ENCODE measurements at regions not wholly inside any gene's neighbourhood (a gene's known extent, or its start where the extent isn't known, plus 50 kb on each side); places are given as distances from the start of the nearest gene placed in this dataset.
A peak's percentile ranks its signal among the peaks of the same experiment; 100 is the strongest.
"Not testable (repeated sequence)": the region's sequence is repeated elsewhere in the genome, so short reads cannot be mapped to it uniquely, and the experiment has no call there.

DNA sequence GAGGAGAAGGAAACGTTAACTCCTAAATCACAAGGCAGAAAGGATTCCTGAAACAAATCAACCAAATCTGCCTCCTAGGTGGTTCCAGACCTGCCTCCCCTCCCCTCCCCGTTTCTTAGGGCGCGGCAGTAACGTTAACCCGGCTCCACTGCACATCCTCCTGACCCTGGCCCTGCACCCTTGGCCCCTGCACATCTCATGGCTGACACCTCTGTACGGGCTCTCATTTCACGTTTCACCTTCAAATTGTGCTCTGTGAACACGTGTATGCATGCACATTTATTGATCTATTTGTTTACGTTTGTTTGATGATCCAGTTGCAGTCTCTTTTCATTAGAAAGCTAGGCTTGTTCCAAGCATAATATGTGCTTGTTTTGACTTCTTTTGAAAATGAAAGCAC is 358.1 kb downstream of the ADGRD1 start:
- no peak for ATAC-seq
- H3K4me2 ChIP-seq (ENCODE audit: insufficient read depth, low read length) = no peak overlapping the region
- H3K27me3 ChIP-seq (ENCODE audit: control insufficient read depth in 2 of 2, insufficient read depth in 2 of 2, low read length in 2 of 2) = peaks cover 8 to 16% of the 10 kb centered on the region in 2 experiments; a peak in 4 of 5 replicates
- H2AFZ ChIP-seq (ENCODE audit: low read depth, low read length) = no peak overlapping the region
- no TSS peak for BruUV-seq (replicated peaks)
- no peak for DNase-seq (ENCODE audit: extremely low read depth in 1 of 4, low spot score in 3 of 4)
- no peak overlapping the region for H3K4me3 ChIP-seq
- no peaks in the 10 kb centered on the region for H3K36me3 ChIP-seq (ENCODE audit: control insufficient read depth, insufficient read depth, low read length)
- FAIRE-seq = no peak
- no peak overlapping the region for H3K9ac ChIP-seq (ENCODE audit: insufficient read depth in 1 of 2, low read depth in 2 of 2, low read length in 2 of 2)
- no peaks in the 10 kb centered on the region for H4K20me1 ChIP-seq (replicated peaks; ENCODE audit: control insufficient read depth, insufficient read depth, low read length)
- H3K27ac ChIP-seq (ENCODE audit: extremely low read depth, low read depth, low read length) = no peak overlapping the region
- H3K9me3 ChIP-seq (replicated peaks; ENCODE audit: control insufficient read depth, insufficient read depth, low read depth, low read length) = no peaks in the 10 kb centered on the region
- no peaks in the 10 kb centered on the region for H3K9me1 ChIP-seq (ENCODE audit: control insufficient read depth, insufficient read depth, low read length)
- TF ChIP-seq, protein P1, sequence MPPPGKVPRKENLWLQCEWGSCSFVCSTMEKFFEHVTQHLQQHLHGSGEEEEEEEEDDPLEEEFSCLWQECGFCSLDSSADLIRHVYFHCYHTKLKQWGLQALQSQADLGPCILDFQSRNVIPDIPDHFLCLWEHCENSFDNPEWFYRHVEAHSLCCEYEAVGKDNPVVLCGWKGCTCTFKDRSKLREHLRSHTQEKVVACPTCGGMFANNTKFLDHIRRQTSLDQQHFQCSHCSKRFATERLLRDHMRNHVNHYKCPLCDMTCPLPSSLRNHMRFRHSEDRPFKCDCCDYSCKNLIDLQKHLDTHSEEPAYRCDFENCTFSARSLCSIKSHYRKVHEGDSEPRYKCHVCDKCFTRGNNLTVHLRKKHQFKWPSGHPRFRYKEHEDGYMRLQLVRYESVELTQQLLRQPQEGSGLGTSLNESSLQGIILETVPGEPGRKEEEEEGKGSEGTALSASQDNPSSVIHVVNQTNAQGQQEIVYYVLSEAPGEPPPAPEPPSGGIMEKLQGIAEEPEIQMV (tag; conservative IDR thresholded peaks at IDR 0.05; ENCODE audit: low read depth) = no peak
- TF ChIP-seq L3MBTL2 (IDR thresholded peaks at IDR 0.05) = no peak
- TF ChIP-seq TAL1 (IDR thresholded peaks at IDR 0.05) = no peak
- TF ChIP-seq ZNF165 (CRISPR knock-in tag; IDR thresholded peaks at IDR 0.05; ENCODE audit: borderline replicate concordance) = no peak
- no peak for TF ChIP-seq MCM2 (IDR thresholded peaks at IDR 0.05; ENCODE audit: low read depth)
- TF ChIP-seq NCOA1 (IDR thresholded peaks at IDR 0.05; ENCODE audit: low read depth) = no peak
- no peak for TF ChIP-seq ZNF175 (CRISPR knock-in tag; IDR thresholded peaks at IDR 0.05; ENCODE audit: low read depth)
- TF ChIP-seq ZFX (CRISPR knock-in tag; IDR thresholded peaks at IDR 0.05) = no peak
- TF ChIP-seq ESRRA (IDR thresholded peaks at IDR 0.05; ENCODE audit: borderline replicate concordance, low read depth) = no peak
- no peak for TF ChIP-seq PYGO2 (tag; IDR thresholded peaks at IDR 0.05)
- POLR2A ChIA-PET = no interaction called here
- no peaks in the 10 kb centered on the region for H3K4me1 ChIP-seq (replicated peaks in 1 of 2; ENCODE audit: control insufficient read depth in 2 of 2, insufficient read depth in 2 of 2, low read length in 2 of 2)
- under 1% methylated on average over 10 of the region's 10 CpGs for WGBS (ENCODE audit: insufficient coverage, low coverage, missing lambda C conversion rate)
- intact Hi-C loops (cut with micrococcal nuclease) (loop anchor here (5.0 kb wide), 1 partner anchor 331 kb away; no protein-coding TSS in a partner anchor), in situ Hi-C loops (cut with MboI) (loop anchor here (5.0 kb wide), 1 partner anchor 331 kb away; no protein-coding TSS in a partner anchor)
- no peaks in the 10 kb centered on the region for H3K79me2 ChIP-seq (ENCODE audit: control insufficient read depth, insufficient read depth, low read length)
- CTCF ChIA-PET (ENCODE audit: low intra/inter-chr PET ratio) = no interaction called here

DNA sequence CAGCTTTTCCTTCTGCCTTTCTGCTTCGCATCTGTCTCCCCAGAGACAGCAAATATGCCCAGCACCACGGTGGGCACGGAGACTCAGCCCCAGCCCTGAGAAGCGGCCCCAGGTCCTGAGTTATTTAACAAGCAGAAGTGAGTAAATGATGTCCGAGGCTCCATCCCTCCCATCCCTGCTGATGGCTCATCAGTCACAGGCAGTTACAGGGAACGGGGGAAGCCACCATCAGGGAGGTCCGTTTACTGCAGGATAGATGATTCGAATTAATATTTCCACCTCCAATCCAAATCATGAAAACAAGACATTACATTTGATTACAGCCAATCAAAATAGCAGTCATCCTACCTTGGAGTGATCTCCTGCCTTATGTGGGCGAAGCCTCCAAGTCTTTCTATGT is 358.7 kb downstream of the ADGRD1 start:
- H3K79me2 ChIP-seq (ENCODE audit: control insufficient read depth, insufficient read depth, low read length); CTCF ChIA-PET (ENCODE audit: low intra/inter-chr PET ratio); H3K4me1 ChIP-seq (replicated peaks in 1 of 2; ENCODE audit: control insufficient read depth in 2 of 2, insufficient read depth in 2 of 2, low read length in 2 of 2); H3K27ac ChIP-seq (ENCODE audit: extremely low read depth, low read depth, low read length); BruUV-seq (replicated peaks); DNase-seq (ENCODE audit: extremely low read depth in 1 of 4, low spot score in 3 of 4); POLR2A ChIA-PET; H4K20me1 ChIP-seq (replicated peaks; ENCODE audit: control insufficient read depth, insufficient read depth, low read length); H3K4me3 ChIP-seq; H3K9ac ChIP-seq (ENCODE audit: insufficient read depth in 1 of 2, low read depth in 2 of 2, low read length in 2 of 2); H2AFZ ChIP-seq (ENCODE audit: low read depth, low read length); H3K36me3 ChIP-seq (ENCODE audit: control insufficient read depth, insufficient read depth, low read length); H3K4me2 ChIP-seq (ENCODE audit: insufficient read depth, low read length); H3K9me3 ChIP-seq (replicated peaks; ENCODE audit: control insufficient read depth, insufficient read depth, low read depth, low read length); H3K9me1 ChIP-seq (ENCODE audit: control insufficient read depth, insufficient read depth, low read length); ATAC-seq: not testable (repeated sequence)
- intact Hi-C loops (cut with micrococcal nuclease) (loop anchor here (5.0 kb wide), 1 partner anchor 330 kb away; no protein-coding TSS in a partner anchor), in situ Hi-C loops (cut with MboI) (loop anchor here (5.0 kb wide), 1 partner anchor 330 kb away; no protein-coding TSS in a partner anchor)
- 0% methylated on average over 3 of the region's 9 CpGs for WGBS (ENCODE audit: insufficient coverage, low coverage, missing lambda C conversion rate)
- peak; percentile 71 for FAIRE-seq
- H3K27me3 ChIP-seq (ENCODE audit: control insufficient read depth in 2 of 2, insufficient read depth in 2 of 2, low read length in 2 of 2) = peaks cover 8 to 16% of the 10 kb centered on the region in 2 experiments; a peak in 4 of 5 replicates
